Stimulated activated CD8-positive, alpha-beta memory T cell treated with anti-CD3 and anti-CD28 coated beads, Interleukin-4, amount 100 ng/mL, for 48 hours (primary cell): ENCODE measurements at regions not wholly inside any gene's neighbourhood (a gene's known extent, or its start where the extent isn't known, plus 50 kb on each side); places are given as distances from the start of the nearest gene placed in this dataset.
"Not testable (repeated sequence)": the region's sequence is repeated elsewhere in the genome, so short reads cannot be mapped to it uniquely, and the experiment has no call there.

Experiments
- DNase-seq: peaks from one replicate; pipeline ENCODE4 v3.0.0-alpha.2; 2020

DNA sequence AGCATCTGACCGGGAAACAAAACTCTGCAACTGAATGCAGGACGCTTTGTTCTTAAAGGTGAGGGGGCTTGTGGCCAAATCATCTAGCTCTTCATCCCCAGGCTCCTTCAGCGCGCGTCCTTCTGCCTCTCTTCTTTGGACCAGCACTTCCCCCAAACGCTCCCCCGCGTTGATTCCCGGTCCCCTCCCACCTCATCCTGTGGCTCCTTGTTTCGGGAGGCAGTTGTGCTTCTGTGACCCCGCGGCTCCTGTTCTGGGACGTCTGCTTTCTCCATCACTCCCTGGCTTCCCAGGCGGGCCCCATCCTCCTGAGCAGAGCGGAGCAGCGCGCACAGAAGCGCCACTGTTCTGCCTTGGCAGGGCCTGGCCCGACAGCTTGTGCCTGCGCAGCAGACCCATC lies 109.7 kb upstream of the ZNG1E start:
- DNase-seq = not testable (repeated sequence)

- DNase-seq = not testable (repeated sequence)
Measured at GRCh38 chr9:65519018-65519417, 156.7 kb upstream of the ZNG1E start.

GRCh38 chr9:65514465-65514864 lies 161.3 kb upstream of the ZNG1E start:
- DNase-seq = not testable (repeated sequence)

DNA sequence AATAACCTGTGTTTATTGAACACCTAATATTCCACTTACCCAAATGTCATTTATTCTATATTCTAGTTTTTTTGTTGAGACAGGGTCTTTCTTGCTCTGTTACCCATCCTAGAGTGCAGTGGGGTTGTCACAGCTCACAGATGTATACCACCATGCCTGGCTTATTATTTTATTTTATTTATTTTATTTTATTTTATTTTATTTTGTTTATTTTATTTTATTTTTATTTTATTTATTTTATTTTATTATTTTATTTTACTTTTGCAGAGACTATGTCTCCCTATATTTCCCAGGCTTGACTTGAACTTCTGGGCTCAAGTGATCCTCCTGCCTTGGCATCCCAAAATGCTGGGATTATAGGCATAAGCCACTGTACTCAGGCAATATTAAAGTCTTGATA lies 167.8 kb upstream of the ZNG1E start:
- DNase-seq = not testable (repeated sequence)

DNA sequence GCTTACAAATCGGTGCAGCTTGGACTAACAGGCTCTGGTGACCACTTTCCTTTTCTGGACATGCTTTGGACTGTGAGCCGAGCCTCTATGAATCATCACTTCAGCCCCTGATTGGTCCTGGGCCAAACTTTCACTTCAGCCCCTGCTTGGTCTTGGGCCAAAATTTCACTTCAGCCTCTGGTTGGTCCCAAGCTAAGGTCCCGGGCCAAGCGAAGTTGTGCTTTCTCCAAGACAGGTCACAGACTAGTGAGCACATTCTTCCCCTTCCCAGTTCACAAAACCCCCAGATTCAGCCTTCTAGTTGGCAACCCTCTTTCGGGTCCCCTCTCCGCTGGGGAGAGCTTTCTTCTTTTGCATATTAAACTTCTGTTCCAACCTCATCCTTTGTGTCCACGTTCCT lies 171.0 kb upstream of the ZNG1E start:
- DNase-seq = not testable (repeated sequence)

GRCh38 chr9:65503696-65504095 lies 172.0 kb upstream of the ZNG1E start:
- DNase-seq = not testable (repeated sequence)

GRCh38 chr9:65482890-65483289 lies 192.8 kb upstream of the ZNG1E start:
- not testable (repeated sequence) for DNase-seq

DNA sequence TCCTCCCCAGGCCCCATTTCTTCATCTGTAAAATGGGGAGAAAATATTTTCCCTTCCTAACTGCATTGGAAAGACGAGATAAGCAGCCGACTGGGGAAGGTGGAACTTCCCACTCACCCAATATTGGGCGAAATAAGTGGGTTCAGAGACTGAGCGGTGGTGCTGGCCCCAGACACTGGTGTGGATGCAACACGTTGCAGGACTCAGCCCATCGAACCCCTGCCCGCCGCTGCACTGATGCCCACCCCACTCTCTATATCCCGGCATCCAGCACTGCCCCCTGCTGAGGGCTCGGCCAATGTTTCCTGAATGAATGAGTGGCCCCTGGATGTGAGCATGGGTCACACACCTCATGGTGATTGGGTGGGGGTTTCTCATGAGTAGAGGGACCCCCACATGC lies 194.4 kb upstream of the ZNG1E start:
- not testable (repeated sequence) for DNase-seq

GRCh38 chr9:65474891-65475290 lies 189.9 kb upstream of the FOXD4L5 start:
- DNase-seq = not testable (repeated sequence)

DNA sequence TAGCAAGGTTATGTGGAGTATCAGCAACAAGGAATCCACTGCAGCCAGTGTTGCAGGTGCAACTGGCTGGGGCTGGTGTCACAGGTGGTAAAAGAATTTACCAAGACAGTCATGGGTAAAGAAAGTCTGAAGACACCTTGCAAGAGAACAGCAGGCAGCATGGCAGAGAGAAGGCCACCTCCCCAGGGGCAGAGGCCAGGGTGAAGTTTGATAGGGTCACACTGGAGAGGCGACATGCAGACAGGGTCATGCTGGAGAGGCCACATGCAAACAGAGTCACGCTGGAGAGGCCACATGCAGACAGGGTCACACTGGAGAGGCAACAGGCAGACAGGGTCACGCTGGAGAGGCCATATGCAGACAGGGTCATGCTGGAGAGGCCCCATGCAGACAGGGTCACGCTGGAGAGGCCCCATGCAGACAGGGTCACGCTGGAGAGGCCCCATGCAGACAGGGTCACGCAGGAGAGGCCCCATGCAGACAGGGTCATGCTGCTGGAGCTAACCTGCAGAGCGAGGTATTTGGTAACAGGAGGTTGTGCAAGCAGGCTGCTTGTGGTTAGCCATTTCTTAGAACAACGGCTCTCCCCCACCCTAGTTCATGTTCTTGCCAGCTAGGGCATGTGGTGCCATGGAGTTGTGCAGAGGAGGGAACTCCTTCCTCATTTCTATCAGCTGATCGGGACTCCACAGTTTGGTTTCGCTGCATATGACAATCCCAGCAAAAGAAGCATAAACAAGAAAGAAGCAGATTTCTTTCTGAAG lies 188.2 kb upstream of the FOXD4L5 start:
- not testable (repeated sequence) for DNase-seq

- not testable (repeated sequence) for DNase-seq
Measured at GRCh38 chr9:65471106-65471505, 186.1 kb upstream of the FOXD4L5 start.

DNA sequence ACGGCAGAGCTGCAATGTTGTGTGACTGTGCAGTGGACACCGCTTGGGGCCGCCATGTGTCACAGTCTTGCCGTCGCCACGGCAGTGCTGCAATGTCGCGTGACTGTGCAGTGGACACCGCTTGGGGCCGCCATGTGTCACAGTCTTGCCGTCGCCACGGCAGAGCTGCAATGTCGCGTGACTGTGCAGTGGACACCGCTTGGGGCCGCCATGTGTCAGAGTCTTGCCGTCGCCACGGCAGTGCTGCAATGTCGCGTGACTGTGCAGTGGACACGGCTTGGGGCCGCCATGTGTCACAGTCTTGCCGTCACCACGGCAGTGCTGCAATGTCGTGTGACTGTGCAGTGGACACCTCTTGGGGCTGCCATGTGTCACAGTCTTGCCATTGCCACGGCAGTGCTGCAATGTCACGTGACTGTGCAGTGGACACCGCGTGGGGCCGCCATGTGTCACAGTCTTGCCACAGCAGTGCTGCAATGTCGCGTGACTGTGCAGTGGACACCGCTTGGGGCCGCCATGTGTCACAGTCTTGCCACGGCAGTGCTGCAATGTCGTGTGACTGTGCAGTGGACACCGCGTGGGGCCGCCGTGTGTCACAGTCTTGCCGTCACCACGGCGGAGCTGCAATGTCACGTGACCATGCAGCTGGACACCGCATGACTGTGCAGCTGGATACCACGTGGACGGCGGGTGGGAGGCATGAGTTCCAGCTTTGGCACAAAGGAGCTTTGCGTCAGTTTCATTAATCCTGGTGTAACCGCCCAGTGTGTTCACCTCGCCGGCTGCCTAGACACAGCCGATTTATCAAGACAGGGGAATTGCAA lies 182.1 kb upstream of the FOXD4L5 start:
- not testable (repeated sequence) for DNase-seq

DNA sequence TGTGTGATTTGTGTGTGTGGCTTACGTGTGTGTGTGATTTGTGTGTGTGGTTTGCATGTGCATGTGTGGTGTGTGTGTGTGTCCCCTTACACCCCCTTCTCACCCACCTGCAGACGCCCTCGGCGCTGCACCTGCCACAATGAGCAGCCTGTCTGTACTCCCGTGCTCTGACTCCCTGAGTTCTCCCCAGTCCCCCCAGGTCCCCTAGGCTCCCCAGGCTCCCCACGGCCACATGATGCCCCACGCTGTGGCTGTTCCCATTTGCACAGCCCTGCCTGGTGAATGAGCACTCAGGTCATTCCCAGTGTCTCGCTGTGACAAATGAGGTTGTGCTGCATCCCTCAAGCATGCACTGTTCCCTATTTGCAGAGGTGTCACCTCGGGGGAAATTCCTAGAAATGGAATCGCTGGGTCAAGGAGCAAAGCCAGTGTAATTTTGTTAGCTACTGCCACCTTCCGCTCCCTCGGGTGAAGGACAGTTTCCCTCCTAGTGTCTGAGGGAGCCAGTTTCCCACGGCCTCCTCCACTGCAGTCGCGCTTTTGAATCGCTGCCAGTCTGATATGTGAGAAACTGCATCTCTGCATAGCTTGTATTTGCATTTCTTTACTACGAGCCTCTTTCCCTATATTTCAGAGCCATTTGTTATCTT lies 180.4 kb upstream of the FOXD4L5 start:
- DNase-seq = not testable (repeated sequence)

DNA sequence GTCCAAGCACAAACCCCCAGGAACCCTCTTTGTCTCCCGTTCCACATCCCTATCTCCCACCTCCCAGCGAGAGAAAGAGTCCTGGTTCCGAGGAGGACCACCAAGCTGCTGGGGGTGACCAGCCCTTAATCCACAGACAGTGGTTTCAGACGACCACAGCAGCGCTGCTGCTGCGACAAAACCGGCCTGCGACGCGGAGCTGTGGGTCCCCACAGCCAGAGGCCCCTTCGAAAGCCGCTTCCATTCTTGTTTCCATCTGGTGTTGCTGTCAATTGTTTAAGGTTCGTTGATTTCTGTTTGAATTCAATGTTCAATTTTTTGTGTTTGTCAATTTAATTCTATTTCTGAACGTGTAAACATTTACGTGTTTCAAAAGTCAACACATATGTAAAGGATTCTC lies 177.5 kb upstream of the FOXD4L5 start:
- not testable (repeated sequence) for DNase-seq

GRCh38 chr9:65459756-65460320 lies 174.8 kb upstream of the FOXD4L5 start:
- no peak for DNase-seq

- DNase-seq = no peak
Measured at GRCh38 chr9:65458992-65459391, 174.0 kb upstream of the FOXD4L5 start.

DNA sequence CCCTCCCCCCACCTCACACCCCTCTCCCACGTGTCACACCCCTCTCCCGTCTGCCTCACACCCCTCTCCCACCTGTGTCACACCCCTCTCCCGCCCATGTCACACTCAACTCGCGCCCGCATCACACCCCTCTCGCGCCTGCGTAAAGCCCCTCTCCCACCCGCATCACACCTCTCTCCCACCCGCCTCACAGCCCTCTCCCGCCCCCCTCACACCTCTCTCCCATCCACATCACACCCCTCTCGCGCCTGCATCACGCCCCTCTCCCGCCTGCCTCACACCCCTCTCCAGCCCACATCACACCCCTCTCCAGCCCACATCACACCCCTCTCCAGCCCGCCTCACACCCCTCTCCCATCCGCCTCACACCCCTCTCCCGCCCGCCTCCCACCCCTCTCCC lies 173.5 kb upstream of the FOXD4L5 start:
- DNase-seq = no peak

DNA sequence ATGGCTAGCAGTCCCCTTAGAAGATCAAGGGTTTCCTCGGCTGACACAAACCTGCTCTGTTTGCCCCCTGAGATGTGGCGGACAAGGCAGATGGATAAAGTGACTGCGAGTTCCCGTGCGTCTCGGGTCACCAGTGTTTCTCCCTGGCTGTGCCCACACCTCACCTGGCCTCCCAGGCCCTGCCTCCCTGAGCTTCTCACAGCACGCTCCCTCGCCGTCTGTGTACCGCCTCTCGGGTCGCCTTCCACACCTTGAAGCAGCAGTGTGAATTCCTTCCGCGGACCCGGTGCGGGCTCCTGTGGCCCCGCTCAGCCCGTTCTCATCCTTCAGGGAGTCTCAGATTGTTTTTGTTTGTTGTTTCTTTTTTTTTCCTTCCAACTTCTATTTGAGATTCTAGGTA lies 172.0 kb upstream of the FOXD4L5 start:
- not testable (repeated sequence) for DNase-seq

GRCh38 chr9:65455751-65456647 lies 171.0 kb upstream of the FOXD4L5 start:
- DNase-seq = not testable (repeated sequence)

DNA sequence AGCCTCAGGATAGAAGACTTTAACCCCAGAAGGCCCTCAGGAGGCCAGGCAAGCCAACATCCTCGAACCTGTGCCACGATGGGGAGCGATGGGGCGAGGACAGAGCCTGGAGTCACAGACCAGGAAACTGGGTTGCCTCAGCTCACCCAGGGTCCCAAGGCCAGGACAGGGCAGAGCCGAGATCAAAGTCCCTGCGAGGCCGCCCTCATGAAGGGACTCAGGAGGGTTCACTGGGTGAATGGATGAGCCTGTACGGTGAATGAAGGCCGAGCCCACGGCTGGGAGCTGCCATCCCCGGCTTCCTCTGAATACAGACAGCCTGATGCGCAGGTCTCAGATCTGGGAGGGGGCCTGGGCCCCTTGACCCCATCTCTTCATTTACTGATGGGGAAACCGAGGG lies 170.1 kb upstream of the FOXD4L5 start:
- DNase-seq = not testable (repeated sequence)

DNA sequence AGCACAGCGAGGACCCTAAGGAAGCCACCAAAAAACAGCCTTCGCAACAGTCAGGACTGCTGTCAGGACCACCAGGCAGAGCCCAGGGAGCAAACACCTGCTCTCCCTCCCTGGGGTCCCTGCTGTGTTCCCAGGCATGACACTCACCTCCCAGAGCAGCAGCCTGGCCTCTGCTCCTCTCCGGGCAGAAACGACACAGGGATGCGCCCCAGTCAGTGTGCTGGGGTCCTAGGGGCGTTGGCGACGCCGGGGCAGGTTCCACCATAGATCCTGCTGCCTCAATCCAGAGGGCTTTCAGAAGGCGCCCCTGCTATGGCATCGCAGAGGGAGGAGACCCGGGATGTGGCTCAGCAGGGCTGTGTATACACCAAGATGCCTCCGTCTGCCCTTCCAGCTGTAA lies 169.7 kb upstream of the FOXD4L5 start:
- not testable (repeated sequence) for DNase-seq

DNA sequence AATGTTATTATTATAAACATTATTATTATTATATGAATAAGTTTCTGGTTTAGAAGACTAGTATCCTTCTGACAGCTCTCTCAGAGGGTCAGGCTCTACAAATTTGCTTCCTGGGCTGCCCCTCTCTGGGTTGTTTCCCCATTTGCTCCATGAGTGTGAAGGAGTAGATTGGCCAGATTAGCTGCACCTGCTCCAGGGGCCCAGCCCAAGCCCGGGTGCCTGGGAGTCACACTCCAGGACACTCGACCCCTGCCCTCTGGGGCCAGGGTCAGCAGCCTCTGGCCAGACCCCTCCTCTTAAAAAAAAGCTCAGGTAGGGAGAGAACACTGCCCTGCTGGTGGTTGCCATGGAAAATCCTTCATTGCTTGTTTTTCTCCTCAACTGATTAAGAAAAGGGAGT lies 169.0 kb upstream of the FOXD4L5 start:
- not testable (repeated sequence) for DNase-seq
